HG02973 (cell line): ENCODE measurements at regions not wholly inside any gene's neighbourhood (a gene's known extent, or its start where the extent isn't known, plus 50 kb on each side); places are given as distances from the start of the nearest gene placed in this dataset.

Experiments
- ATAC-seq: cut with Tn5 transposase; IDR thresholded peaks from one replicate; pipeline ENCODE4 v1.9.1; 2021; ENCODE audit warnings: moderate library complexity; ENCODE audit not compliant: unreplicated experiment

- no peak for ATAC-seq
Measured at GRCh38 chr6:14819001-14819400, 426.9 kb upstream of the JARID2 start.

GRCh38 chr6:14819840-14820420, 425.9 kb upstream of the JARID2 start:
- ATAC-seq = no peak

GRCh38 chr6:14822012-14822553, 423.8 kb upstream of the JARID2 start:
- ATAC-seq = no peak

GRCh38 chr6:14822679-14823078, 423.2 kb upstream of the JARID2 start:
- no peak for ATAC-seq

- no peak for ATAC-seq
Measured at GRCh38 chr6:14824060-14824459, 421.8 kb upstream of the JARID2 start.

- ATAC-seq = no peak
Measured at GRCh38 chr6:14824484-14825275, 421.2 kb upstream of the JARID2 start.

GRCh38 chr6:14826456-14826855, 419.4 kb upstream of the JARID2 start:
- no peak for ATAC-seq

GRCh38 chr6:14827354-14827753, 418.5 kb upstream of the JARID2 start:
- no peak for ATAC-seq

GRCh38 chr6:14828201-14828611, 417.7 kb upstream of the JARID2 start:
- no peak for ATAC-seq

GRCh38 chr6:14831070-14831469, 414.8 kb upstream of the JARID2 start:
- ATAC-seq = no peak

- ATAC-seq = no peak
Measured at GRCh38 chr6:14831937-14832336, 413.9 kb upstream of the JARID2 start.

GRCh38 chr6:14832427-14832826, 413.4 kb upstream of the JARID2 start:
- ATAC-seq = no peak

- no peak for ATAC-seq
Measured at GRCh38 chr6:14834851-14835530, 410.9 kb upstream of the JARID2 start.

GRCh38 chr6:14837435-14837834, 408.4 kb upstream of the JARID2 start:
- no peak for ATAC-seq

GRCh38 chr6:14838133-14838583, 407.7 kb upstream of the JARID2 start:
- ATAC-seq = no peak

- no peak for ATAC-seq
Measured at GRCh38 chr6:14841901-14842421, 403.9 kb upstream of the JARID2 start.

GRCh38 chr6:14844411-14844810, 401.5 kb upstream of the JARID2 start:
- ATAC-seq = no peak

- no peak for ATAC-seq
Measured at GRCh38 chr6:14848019-14848418, 397.9 kb upstream of the JARID2 start.

- ATAC-seq = no peak
Measured at GRCh38 chr6:14849185-14849584, 396.7 kb upstream of the JARID2 start.

- no peak for ATAC-seq
Measured at GRCh38 chr6:14851281-14851680, 394.6 kb upstream of the JARID2 start.

- ATAC-seq = no peak
Measured at GRCh38 chr6:14852375-14852774, 393.5 kb upstream of the JARID2 start.
